ENCODE measurements at regions not wholly inside any gene's neighbourhood (a gene's known extent, or its start where the extent isn't known, plus 50 kb on each side); places are given as distances from the start of the nearest gene placed in this dataset.

DNA sequence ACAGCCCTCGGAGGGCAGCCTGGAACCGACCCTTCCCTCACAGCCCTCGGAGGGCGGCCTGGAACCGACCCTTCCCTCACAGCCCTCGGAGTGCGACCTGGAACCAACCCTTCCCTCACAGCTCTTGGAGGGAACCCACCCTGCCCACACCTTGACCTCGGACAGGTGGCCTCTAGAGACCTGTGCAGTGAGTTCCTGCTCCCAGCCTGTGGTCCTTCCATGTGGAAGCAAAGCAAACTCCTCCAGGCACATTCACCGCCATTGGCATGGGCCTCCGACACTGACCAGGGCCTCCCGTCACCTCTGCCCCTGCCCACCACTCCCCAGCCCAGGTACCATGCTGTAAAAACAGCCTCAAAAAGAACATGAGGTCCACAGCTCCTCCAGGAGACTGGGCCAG lies 272.1 kb downstream of the BRD1 start:
- no peak for TF ChIP-seq POLR2A (IDR thresholded peaks at IDR 0.05)
- TF ChIP-seq, protein P1, sequence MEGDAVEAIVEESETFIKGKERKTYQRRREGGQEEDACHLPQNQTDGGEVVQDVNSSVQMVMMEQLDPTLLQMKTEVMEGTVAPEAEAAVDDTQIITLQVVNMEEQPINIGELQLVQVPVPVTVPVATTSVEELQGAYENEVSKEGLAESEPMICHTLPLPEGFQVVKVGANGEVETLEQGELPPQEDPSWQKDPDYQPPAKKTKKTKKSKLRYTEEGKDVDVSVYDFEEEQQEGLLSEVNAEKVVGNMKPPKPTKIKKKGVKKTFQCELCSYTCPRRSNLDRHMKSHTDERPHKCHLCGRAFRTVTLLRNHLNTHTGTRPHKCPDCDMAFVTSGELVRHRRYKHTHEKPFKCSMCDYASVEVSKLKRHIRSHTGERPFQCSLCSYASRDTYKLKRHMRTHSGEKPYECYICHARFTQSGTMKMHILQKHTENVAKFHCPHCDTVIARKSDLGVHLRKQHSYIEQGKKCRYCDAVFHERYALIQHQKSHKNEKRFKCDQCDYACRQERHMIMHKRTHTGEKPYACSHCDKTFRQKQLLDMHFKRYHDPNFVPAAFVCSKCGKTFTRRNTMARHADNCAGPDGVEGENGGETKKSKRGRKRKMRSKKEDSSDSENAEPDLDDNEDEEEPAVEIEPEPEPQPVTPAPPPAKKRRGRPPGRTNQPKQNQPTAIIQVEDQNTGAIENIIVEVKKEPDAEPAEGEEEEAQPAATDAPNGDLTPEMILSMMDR (IDR thresholded peaks at IDR 0.05) = no peak

Measured in esophagus squamous epithelium (tissue), 4 donors.